HEK293T (cell line): ENCODE measurements at regions not wholly inside any gene's neighbourhood (a gene's known extent, or its start where the extent isn't known, plus 50 kb on each side); places are given as distances from the start of the nearest gene placed in this dataset.

Experiments
- ARNT ChIP-seq: fragments of 450-650 bp; IDR thresholded peaks from 2 replicates; pipeline ENCODE4 v1.6.1; 2017; ENCODE audit warnings: mild to moderate bottlenecking
- BHLHE40 ChIP-seq: fragments of 450-650 bp; IDR thresholded peaks from 2 replicates; pipeline ENCODE4 v1.6.1; 2016; ENCODE audit warnings: mild to moderate bottlenecking, moderate library complexity, borderline replicate concordance
- ELF4 ChIP-seq: fragments of 450-650 bp; IDR thresholded peaks from 2 replicates; pipeline ENCODE4 v1.6.1; 2017; ENCODE audit warnings: antibody characterized with exemption
- FOXA1 ChIP-seq: fragments of 450-650 bp; IDR thresholded peaks from 2 replicates; pipeline ENCODE4 v1.6.1; 2016; ENCODE audit warnings: mild to moderate bottlenecking
- FOXK2 ChIP-seq: fragments of 450-650 bp; IDR thresholded peaks from 2 replicates; pipeline ENCODE4 v1.6.1; 2016; ENCODE audit warnings: mild to moderate bottlenecking
- FOXM1 ChIP-seq: fragments of 450-650 bp; IDR thresholded peaks from 2 replicates; pipeline ENCODE4 v1.6.1; 2017; ENCODE audit warnings: mild to moderate bottlenecking, borderline replicate concordance
- HDGF ChIP-seq: fragments of 450-650 bp; IDR thresholded peaks from 2 replicates; pipeline ENCODE4 v1.6.1; 2017; ENCODE audit warnings: antibody characterized with exemption, borderline replicate concordance
- L3MBTL2 ChIP-seq: fragments of 450-650 bp; conservative IDR thresholded peaks from 2 replicates; pipeline ENCODE4 v1.6.1; 2016; ENCODE audit warnings: mild to moderate bottlenecking
- NFRKB ChIP-seq: fragments of 450-650 bp; IDR thresholded peaks from 2 replicates; pipeline ENCODE4 v1.6.1; 2016; ENCODE audit warnings: mild to moderate bottlenecking, moderate library complexity
- PKNOX1 ChIP-seq: fragments of 450-650 bp; IDR thresholded peaks from 2 replicates; pipeline ENCODE4 v1.6.1; 2016
- SP1 ChIP-seq: fragments of 450-650 bp; IDR thresholded peaks from 2 replicates; pipeline ENCODE4 v1.6.1; 2017
- SUZ12 ChIP-seq: fragments of 450-650 bp; IDR thresholded peaks from 2 replicates; pipeline ENCODE4 v1.6.1; 2016; ENCODE audit warnings: mild to moderate bottlenecking
- TARDBP ChIP-seq: fragments of 450-650 bp; IDR thresholded peaks from 2 replicates; pipeline ENCODE4 v1.6.1; 2016

- TF ChIP-seq BHLHE40 (no peak), ARNT (no peak), L3MBTL2 (no peak), PKNOX1 (no peak), NFRKB (no peak), SP1 (no peak), FOXM1 (no peak), ELF4 (no peak), SUZ12 (no peak), FOXK2 (no peak), TARDBP (no peak), HDGF (no peak), FOXA1 (no peak)
These were observed 84.2 kb upstream of the MAPK4 start for GRCh38 chr18:50475538-50476193.
